Retinal pigment epithelial cell (primary cell): ENCODE measurements at regions not wholly inside any gene's neighbourhood (a gene's known extent, or its start where the extent isn't known, plus 50 kb on each side); places are given as distances from the start of the nearest gene placed in this dataset.

Experiments used
- DNase-seq: peaks from one replicate; pipeline ENCODE4 v3.0.0-alpha.2; 2010; ENCODE audit warnings: low read depth
- H3K4me3 ChIP-seq: 2 replicates; pipeline ENCODE4 v1.5.1; 2011; ENCODE audit warnings: mild to moderate bottlenecking, low read length, control low read depth, moderate library complexity
- CTCF ChIP-seq: conservative IDR thresholded peaks from 2 replicates; pipeline ENCODE4 v1.5.1; 2011; ENCODE audit warnings: low read depth, low read length, control low read depth, inconsistent platforms

- H3K4me3 ChIP-seq = no peak overlapping the region
- DNase-seq = no peak
- no peak for TF ChIP-seq CTCF
Observed at GRCh38 chr22:49073873-49074417, 753.7 kb downstream of the BRD1 start.

GRCh38 chr22:49072996-49073645, 754.6 kb downstream of the BRD1 start:
- TF ChIP-seq CTCF = no peak
- DNase-seq = no peak
- H3K4me3 ChIP-seq = no peak overlapping the region

GRCh38 chr22:49070501-49070900, 757.2 kb downstream of the BRD1 start:
- no peak overlapping the region for H3K4me3 ChIP-seq
- no peak for TF ChIP-seq CTCF
- no peak for DNase-seq

- no peak for DNase-seq
- TF ChIP-seq CTCF = no peak
- H3K4me3 ChIP-seq = no peak overlapping the region
Observed at GRCh38 chr22:49068861-49069500, 758.7 kb downstream of the BRD1 start.

GRCh38 chr22:49067504-49067903, 760.2 kb downstream of the BRD1 start:
- DNase-seq = no peak
- no peak for TF ChIP-seq CTCF
- H3K4me3 ChIP-seq = no peak overlapping the region

GRCh38 chr22:49066619-49067018, 761.1 kb downstream of the BRD1 start:
- TF ChIP-seq CTCF = no peak
- no peak for DNase-seq
- H3K4me3 ChIP-seq = no peak overlapping the region

- no peak for DNase-seq
Observed at GRCh38 chr22:49064836-49065235, 762.8 kb downstream of the BRD1 start.

More at GRCh38 chr22:49064836-49065235, 762.8 kb downstream of the BRD1 start:
- TF ChIP-seq CTCF = no peak
- no peak overlapping the region for H3K4me3 ChIP-seq
